HepG2 (cell line): ENCODE measurements at regions not wholly inside any gene's neighbourhood (a gene's known extent, or its start where the extent isn't known, plus 50 kb on each side); places are given as distances from the start of the nearest gene placed in this dataset.
A peak's percentile ranks its signal among the peaks of the same experiment; 100 is the strongest.

Experiments used
- CBFB ChIP-seq: sonication (generic); formaldehyde crosslinking; IDR thresholded peaks from 2 replicates; pipeline ENCODE4 v1.4.0; 2020; ENCODE audit warnings: missing genetic modification reagents
- CBX2 ChIP-seq, 2 experiments: fragments of 200-600 bp in 1 of 2; sonication (generic); formaldehyde crosslinking in 1 of 2; IDR thresholded peaks; 2 replicates each; pipeline versions ENCODE4 v1.7.0 to v1.8.1; 2018 to 2022; ENCODE audit warnings: low read depth in 2 of 2, low read length in 1 of 2, mild to moderate bottlenecking in 1 of 2, missing genetic modification reagents in 1 of 2
- FOSL2 ChIP-seq: sonication (generic); formaldehyde crosslinking; IDR thresholded peaks from 2 replicates; pipeline ENCODE4 v1.4.0; 2020; ENCODE audit warnings: missing genetic modification reagents
- GABPB1 ChIP-seq: IDR thresholded peaks from 2 replicates; pipeline ENCODE4 v1.6.1; 2016; ENCODE audit warnings: mild to moderate bottlenecking, missing genetic modification reagents, moderate library complexity, missing compliant biosample characterization
- GTF3A ChIP-seq: sonication (generic); formaldehyde crosslinking; conservative IDR thresholded peaks from 2 replicates; pipeline ENCODE4 v1.4.0; 2020; ENCODE audit warnings: mild to moderate bottlenecking, missing genetic modification reagents
- MXD4 ChIP-seq: IDR thresholded peaks from 2 replicates; pipeline ENCODE4 v1.6.1; 2016; ENCODE audit warnings: mild to moderate bottlenecking, missing biosample characterization, missing genetic modification reagents
- NRL ChIP-seq: sonication (generic); formaldehyde crosslinking; IDR thresholded peaks from 2 replicates; pipeline ENCODE4 v1.5.0; 2020; ENCODE audit warnings: missing genetic modification reagents, mild to moderate bottlenecking, moderate library complexity, borderline replicate concordance
- POLR2G ChIP-seq: fragments of 200-400 bp; formaldehyde crosslinking; IDR thresholded peaks from 2 replicates; pipeline ENCODE4 v1.6.1; 2018; ENCODE audit warnings: mild to moderate bottlenecking, low read depth, low read length, moderate library complexity
- RARG ChIP-seq: sonication (generic); formaldehyde crosslinking; IDR thresholded peaks from 2 replicates; pipeline ENCODE4 v1.4.0; 2020; ENCODE audit warnings: low read depth, mild to moderate bottlenecking, missing genetic modification reagents
- RBFOX2 ChIP-seq: fragments of 200-400 bp; formaldehyde crosslinking; IDR thresholded peaks from 2 replicates; pipeline ENCODE4 v1.6.1; 2017; ENCODE audit warnings: low read depth, mild to moderate bottlenecking, low read length
- SALL1 ChIP-seq: sonication (generic); formaldehyde crosslinking; IDR thresholded peaks from 2 replicates; pipeline ENCODE4 v1.8.0; 2022; ENCODE audit warnings: mild to moderate bottlenecking, missing genetic modification reagents
- SP1 ChIP-seq, 2 experiments: fragments of 450-650 bp in 1 of 2; sonication (generic) in 1 of 2; formaldehyde crosslinking in 1 of 2; IDR thresholded peaks; 2 replicates each; pipeline versions ENCODE4 v1.4.0 to v1.6.1; 2016 to 2020; ENCODE audit warnings: missing genetic modification reagents in 1 of 2
- TCF7 ChIP-seq: sonication (generic); IDR thresholded peaks from 2 replicates; pipeline ENCODE4 v1.6.1; 2016; ENCODE audit warnings: antibody characterized with exemption, low read depth
- U2AF2 ChIP-seq: fragments of 200-400 bp; formaldehyde crosslinking; IDR thresholded peaks from 2 replicates; pipeline ENCODE4 v1.6.1; 2017; ENCODE audit warnings: low read depth, mild to moderate bottlenecking, low read length
- ZFP36 ChIP-seq: fragments of 150-350 bp; IDR thresholded peaks from 2 replicates; pipeline ENCODE4 v1.6.1; 2018; ENCODE audit warnings: borderline replicate concordance, low read length, low read depth; ENCODE audit not compliant: partially characterized antibody
- ZNF234 ChIP-seq: sonication (generic); formaldehyde crosslinking; conservative IDR thresholded peaks from 2 replicates; pipeline ENCODE4 v1.5.1; 2020; ENCODE audit warnings: mild to moderate bottlenecking, missing genetic modification reagents
- ZNF282 ChIP-seq: fragments of 450-650 bp; IDR thresholded peaks from 2 replicates; pipeline ENCODE4 v1.6.1; 2018; ENCODE audit not compliant: partially characterized antibody
- ZNF556 ChIP-seq: sonication (generic); formaldehyde crosslinking; IDR thresholded peaks from 2 replicates; pipeline ENCODE4 v1.4.0; 2020; ENCODE audit warnings: mild to moderate bottlenecking, missing genetic modification reagents, borderline replicate concordance
- ZNF564 ChIP-seq: sonication (generic); formaldehyde crosslinking; IDR thresholded peaks from 2 replicates; pipeline ENCODE4 v1.8.1; 2023; ENCODE audit warnings: mild to moderate bottlenecking, missing genetic modification reagents
- ZNF567 ChIP-seq: sonication (generic); formaldehyde crosslinking; IDR thresholded peaks from 2 replicates; pipeline ENCODE4 v1.8.1; 2023; ENCODE audit warnings: mild to moderate bottlenecking, missing genetic modification reagents, borderline replicate concordance
- ZNF629 ChIP-seq: sonication (generic); formaldehyde crosslinking; conservative IDR thresholded peaks from 2 replicates; pipeline ENCODE4 v1.5.0; 2020; ENCODE audit warnings: missing genetic modification reagents
- ZSCAN29 ChIP-seq: sonication (generic); formaldehyde crosslinking; conservative IDR thresholded peaks from 2 replicates; pipeline ENCODE4 v1.4.0; 2020; ENCODE audit warnings: mild to moderate bottlenecking, missing genetic modification reagents
- TF ChIP-seq, protein P1 (sequence below): sonication (generic); formaldehyde crosslinking; IDR thresholded peaks from 2 replicates; pipeline ENCODE4 v1.4.0; 2020; ENCODE audit warnings: missing genetic modification reagents, mild to moderate bottlenecking, borderline replicate concordance
- TF ChIP-seq, protein P2 (sequence below): fragments of 450-650 bp; IDR thresholded peaks from 2 replicates; pipeline ENCODE4 v1.6.1; 2016
- TF ChIP-seq, protein P3 (sequence below): sonication (generic); formaldehyde crosslinking; IDR thresholded peaks from 2 replicates; pipeline ENCODE4 v1.8.0; 2022; ENCODE audit warnings: mild to moderate bottlenecking, missing genetic modification reagents, moderate library complexity
- TF ChIP-seq, protein P4 (sequence below): IDR thresholded peaks from 2 replicates; pipeline ENCODE4 v1.6.1; 2012; ENCODE audit warnings: inconsistent platforms

DNA sequence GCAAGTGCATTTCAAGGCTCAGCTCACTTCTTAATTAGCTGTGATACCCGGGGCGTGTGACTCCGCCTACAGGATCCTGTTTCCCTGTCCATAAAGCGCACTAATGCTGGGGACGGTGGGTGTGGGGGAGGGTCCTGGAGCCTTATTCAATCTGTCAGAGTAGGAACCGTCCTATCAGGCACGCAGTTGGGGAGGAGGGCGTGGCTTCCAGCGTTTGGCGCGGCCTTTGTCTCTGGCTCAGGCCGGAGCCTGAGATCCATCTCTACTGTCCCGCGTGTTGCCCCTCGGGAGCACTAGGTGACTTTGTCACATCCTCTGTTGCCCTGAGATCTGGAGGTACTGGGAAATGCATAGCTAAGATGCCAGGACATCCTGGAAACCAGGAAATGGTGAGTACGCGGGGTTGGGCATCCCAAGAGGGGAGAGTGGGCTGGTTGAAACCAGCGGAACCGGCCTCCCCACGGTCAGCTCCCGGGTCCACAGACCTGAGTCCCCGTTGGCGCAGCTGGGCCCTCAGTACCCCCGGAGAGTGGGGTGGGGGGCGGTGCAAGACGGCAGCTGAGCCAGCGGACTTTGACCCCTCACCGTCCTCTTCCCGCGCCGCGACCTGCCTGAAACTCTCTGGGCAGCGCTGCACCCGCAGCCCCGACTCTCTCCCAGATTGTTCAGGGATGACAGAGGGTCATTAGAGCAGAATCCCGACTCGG is 104.4 kb upstream of the ZNF92 start (continued):
- TF ChIP-seq, protein P1, sequence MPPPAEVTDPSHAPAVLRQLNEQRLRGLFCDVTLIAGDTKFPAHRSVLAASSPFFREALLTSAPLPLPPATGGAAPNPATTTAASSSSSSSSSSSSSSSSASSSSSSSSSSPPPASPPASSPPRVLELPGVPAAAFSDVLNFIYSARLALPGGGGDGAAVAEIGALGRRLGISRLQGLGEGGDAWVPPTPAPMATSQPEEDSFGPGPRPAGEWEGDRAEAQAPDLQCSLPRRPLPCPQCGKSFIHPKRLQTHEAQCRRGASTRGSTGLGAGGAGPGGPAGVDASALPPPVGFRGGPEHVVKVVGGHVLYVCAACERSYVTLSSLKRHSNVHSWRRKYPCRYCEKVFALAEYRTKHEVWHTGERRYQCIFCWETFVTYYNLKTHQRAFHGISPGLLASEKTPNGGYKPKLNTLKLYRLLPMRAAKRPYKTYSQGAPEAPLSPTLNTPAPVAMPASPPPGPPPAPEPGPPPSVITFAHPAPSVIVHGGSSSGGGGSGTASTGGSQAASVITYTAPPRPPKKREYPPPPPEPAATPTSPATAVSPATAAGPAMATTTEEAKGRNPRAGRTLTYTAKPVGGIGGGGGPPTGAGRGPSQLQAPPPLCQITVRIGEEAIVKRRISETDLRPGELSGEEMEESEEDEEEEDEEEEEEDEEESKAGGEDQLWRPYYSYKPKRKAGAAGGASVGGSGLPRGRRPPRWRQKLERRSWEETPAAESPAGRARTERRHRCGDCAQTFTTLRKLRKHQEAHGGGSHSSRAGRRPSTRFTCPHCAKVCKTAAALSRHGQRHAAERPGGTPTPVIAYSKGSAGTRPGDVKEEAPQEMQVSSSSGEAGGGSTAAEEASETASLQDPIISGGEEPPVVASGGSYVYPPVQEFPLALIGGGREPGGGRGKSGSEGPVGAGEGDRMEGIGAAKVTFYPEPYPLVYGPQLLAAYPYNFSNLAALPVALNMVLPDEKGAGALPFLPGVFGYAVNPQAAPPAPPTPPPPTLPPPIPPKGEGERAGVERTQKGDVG (CRISPR knock-in tag), result peak; percentile 36; the same call in 1 of the 2 replicates
- TF ChIP-seq SP1 (IDR thresholded peaks at IDR 0.05) (no peak), SP1 (CRISPR knock-in tag; IDR thresholded peaks at IDR 0.05) (peak; percentile 84), MXD4 (no peak), POLR2G (peak; percentile 58), GABPB1 (CRISPR knock-in tag) (peak; percentile 51), TCF7 (no peak), ZNF234 (CRISPR knock-in tag) (no peak), CBFB (no peak), ZNF567 (CRISPR knock-in tag) (no peak), ZNF564 (CRISPR knock-in tag) (no peak), SALL1 (CRISPR knock-in tag) (peak; percentile 69), ZSCAN29 (CRISPR knock-in tag) (no peak), U2AF2 (no peak), CBX2 (IDR thresholded peaks at IDR 0.05; ENCODE audit: low read depth, low read length) (no peak), CBX2 (CRISPR knock-in tag; IDR thresholded peaks at IDR 0.05; ENCODE audit: low read depth) (no peak), GTF3A (no peak), FOSL2 (CRISPR knock-in tag) (no peak), ZNF556 (CRISPR knock-in tag) (no peak), RBFOX2 (peak; percentile 45; the same call in 1 of the 2 replicates), ZFP36 (no peak), RARG (CRISPR knock-in tag) (no peak), ZNF629 (CRISPR knock-in tag) (no peak; the same call in 1 of the 2 replicates), NRL (peak; percentile 90; the same call in 1 of the 2 replicates), ZNF282 (no peak)
- TF ChIP-seq, protein P2, sequence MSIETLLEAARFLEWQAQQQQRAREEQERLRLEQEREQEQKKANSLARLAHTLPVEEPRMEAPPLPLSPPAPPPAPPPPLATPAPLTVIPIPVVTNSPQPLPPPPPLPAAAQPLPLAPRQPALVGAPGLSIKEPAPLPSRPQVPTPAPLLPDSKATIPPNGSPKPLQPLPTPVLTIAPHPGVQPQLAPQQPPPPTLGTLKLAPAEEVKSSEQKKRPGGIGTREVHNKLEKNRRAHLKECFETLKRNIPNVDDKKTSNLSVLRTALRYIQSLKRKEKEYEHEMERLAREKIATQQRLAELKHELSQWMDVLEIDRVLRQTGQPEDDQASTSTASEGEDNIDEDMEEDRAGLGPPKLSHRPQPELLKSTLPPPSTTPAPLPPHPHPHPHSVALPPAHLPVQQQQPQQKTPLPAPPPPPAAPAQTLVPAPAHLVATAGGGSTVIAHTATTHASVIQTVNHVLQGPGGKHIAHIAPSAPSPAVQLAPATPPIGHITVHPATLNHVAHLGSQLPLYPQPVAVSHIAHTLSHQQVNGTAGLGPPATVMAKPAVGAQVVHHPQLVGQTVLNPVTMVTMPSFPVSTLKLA, result no peak
- TF ChIP-seq, protein P3, sequence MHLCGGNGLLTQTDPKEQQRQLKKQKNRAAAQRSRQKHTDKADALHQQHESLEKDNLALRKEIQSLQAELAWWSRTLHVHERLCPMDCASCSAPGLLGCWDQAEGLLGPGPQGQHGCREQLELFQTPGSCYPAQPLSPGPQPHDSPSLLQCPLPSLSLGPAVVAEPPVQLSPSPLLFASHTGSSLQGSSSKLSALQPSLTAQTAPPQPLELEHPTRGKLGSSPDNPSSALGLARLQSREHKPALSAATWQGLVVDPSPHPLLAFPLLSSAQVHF (CRISPR knock-in tag), result no peak
- TF ChIP-seq, protein P4, sequence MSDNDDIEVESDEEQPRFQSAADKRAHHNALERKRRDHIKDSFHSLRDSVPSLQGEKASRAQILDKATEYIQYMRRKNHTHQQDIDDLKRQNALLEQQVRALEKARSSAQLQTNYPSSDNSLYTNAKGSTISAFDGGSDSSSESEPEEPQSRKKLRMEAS, result peak; percentile 65
